SIG-M5 treated with dmso at 0.1 percent for 504 hours (cell line): ENCODE measurements at regions not wholly inside any gene's neighbourhood (a gene's known extent, or its start where the extent isn't known, plus 50 kb on each side); places are given as distances from the start of the nearest gene placed in this dataset.

Experiments used
- DNase-seq: peaks from one replicate; lab custom pipeline; 2025; ENCODE audit not compliant: unreplicated experiment; lab: John Stamatoyannopoulos, UW

GRCh38 chrX:99719140-99719539 is 690.9 kb downstream of the PCDH19 start:
- no peak for DNase-seq

- no peak for DNase-seq
These were observed 692.4 kb downstream of the PCDH19 start for GRCh38 chrX:99717716-99718115.

GRCh38 chrX:99705701-99706100 is 704.4 kb downstream of the PCDH19 start:
- no peak for DNase-seq

- DNase-seq: no peak
These were observed 706.6 kb downstream of the PCDH19 start for GRCh38 chrX:99703473-99703872.

GRCh38 chrX:99698451-99698850 is 711.6 kb downstream of the PCDH19 start:
- DNase-seq: no peak

GRCh38 chrX:99663136-99663535 is 746.9 kb downstream of the PCDH19 start:
- DNase-seq: no peak

GRCh38 chrX:99654188-99654587 is 755.9 kb downstream of the PCDH19 start:
- no peak for DNase-seq

- no peak for DNase-seq
These were observed 756.7 kb downstream of the PCDH19 start for GRCh38 chrX:99653352-99653751.

- DNase-seq: no peak
These were observed 797.0 kb downstream of the PCDH19 start for GRCh38 chrX:99613041-99613440.

GRCh38 chrX:99603091-99603814 is 806.8 kb downstream of the PCDH19 start:
- DNase-seq: no peak

- DNase-seq: no peak
These were observed 808.0 kb downstream of the PCDH19 start for GRCh38 chrX:99602107-99602506.

GRCh38 chrX:99588936-99589335 is 821.1 kb downstream of the PCDH19 start:
- DNase-seq: no peak

- DNase-seq: no peak
These were observed 837.4 kb downstream of the PCDH19 start for GRCh38 chrX:99572711-99573110.

- DNase-seq: no peak
These were observed 860.7 kb downstream of the PCDH19 start for GRCh38 chrX:99549381-99549780.

GRCh38 chrX:99522450-99522849 is 887.6 kb downstream of the PCDH19 start:
- no peak for DNase-seq

- DNase-seq: no peak
These were observed 902.3 kb downstream of the PCDH19 start for GRCh38 chrX:99507768-99508167.

- no peak for DNase-seq
These were observed 914.6 kb downstream of the PCDH19 start for GRCh38 chrX:99495453-99495852.

- DNase-seq: no peak
These were observed 915.4 kb downstream of the PCDH19 start for GRCh38 chrX:99494668-99495067.

GRCh38 chrX:99480728-99481127 is 929.3 kb downstream of the PCDH19 start:
- no peak for DNase-seq

- DNase-seq: no peak
These were observed 940.6 kb downstream of the PCDH19 start for GRCh38 chrX:99469439-99469838.

- no peak for DNase-seq
These were observed 941.1 kb downstream of the PCDH19 start for GRCh38 chrX:99468993-99469392.

- no peak for DNase-seq
These were observed 948.9 kb downstream of the PCDH19 start for GRCh38 chrX:99461223-99461622.

GRCh38 chrX:99445336-99445735 is 964.7 kb downstream of the PCDH19 start:
- DNase-seq: no peak
